ENCODE measurements at regions not wholly inside any gene's neighbourhood (a gene's known extent, or its start where the extent isn't known, plus 50 kb on each side); places are given as distances from the start of the nearest gene placed in this dataset.

DNA sequence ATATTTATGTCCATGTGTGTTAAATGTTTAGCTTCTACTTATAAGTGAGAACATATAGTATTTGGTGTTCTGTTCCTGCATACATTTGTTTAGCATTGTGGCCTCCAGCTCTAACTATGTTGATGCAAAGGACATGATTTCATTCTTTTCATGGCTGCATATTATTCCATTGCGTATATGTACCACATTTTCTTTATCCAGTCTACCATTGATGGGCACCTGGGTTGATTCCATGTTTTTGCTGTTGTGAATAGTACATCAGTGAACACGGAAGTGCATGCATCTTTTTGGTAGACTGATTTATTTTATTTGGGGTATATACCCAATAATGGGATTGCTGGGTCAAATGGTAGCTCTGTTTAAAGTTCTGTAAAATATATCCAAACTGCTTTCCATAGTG lies 359.0 kb downstream of the SLCO4C1 start:
- Histone ChIP-seq H3K4me3 (replicated peaks in 1 of 3; ENCODE audit: insufficient read depth in 1 of 3, low read depth in 2 of 3, low read length in 3 of 3) (no peak overlapping the region), H4K20me1 (ENCODE audit: insufficient read depth, low read length) (no peaks in the 10 kb centered on the region), H3K9me3 (ENCODE audit: low read length) (no peaks in the 10 kb centered on the region), H3K36me3 (replicated peaks in 1 of 2; ENCODE audit: control insufficient read depth in 1 of 2, insufficient read depth in 2 of 2, low read length in 2 of 2) (no peaks in the 10 kb centered on the region), H3K27ac (ENCODE audit: extremely low read length, insufficient read depth, low read length) (no peak overlapping the region), H3K79me2 (ENCODE audit: insufficient read depth, low read length) (no peaks in the 10 kb centered on the region), H2AFZ (ENCODE audit: low read length) (no peak overlapping the region), H3K9ac (ENCODE audit: insufficient read depth, low read depth, low read length) (no peak overlapping the region), H3K27me3 (ENCODE audit: control insufficient read depth in 1 of 2, insufficient read depth in 2 of 2, low read length in 2 of 2) (no peaks in the 10 kb centered on the region), H3K4me2 (ENCODE audit: low read depth, low read length) (no peak overlapping the region), H3K4me1 (ENCODE audit: insufficient read depth, low read length) (no peaks in the 10 kb centered on the region)
- FAIRE-seq (no peak), DNase-seq (ENCODE audit: low spot score) (no peak), ATAC-seq (no peak)
- ChIA-PET POLR2A (no interaction called here), CTCF (ENCODE audit: low intra/inter-chr PET ratio, low total read pairs) (no interaction called here)
- in situ Hi-C loops (cut with HindIII; ENCODE audit: extremely low pct_ligation_motif_present, low pct_unique_long_range_greater_than_20kb) (no loop called here), intact Hi-C loops (cut with micrococcal nuclease; ENCODE audit: unreplicated experiment) (no loop called here)
- WGBS (ENCODE audit: low lambda C conversion rate), result 38% methylated on average over 2 of the region's 2 CpGs
- no TSS peak for BruUV-seq (replicated peaks)
- TF ChIP-seq, protein P1, sequence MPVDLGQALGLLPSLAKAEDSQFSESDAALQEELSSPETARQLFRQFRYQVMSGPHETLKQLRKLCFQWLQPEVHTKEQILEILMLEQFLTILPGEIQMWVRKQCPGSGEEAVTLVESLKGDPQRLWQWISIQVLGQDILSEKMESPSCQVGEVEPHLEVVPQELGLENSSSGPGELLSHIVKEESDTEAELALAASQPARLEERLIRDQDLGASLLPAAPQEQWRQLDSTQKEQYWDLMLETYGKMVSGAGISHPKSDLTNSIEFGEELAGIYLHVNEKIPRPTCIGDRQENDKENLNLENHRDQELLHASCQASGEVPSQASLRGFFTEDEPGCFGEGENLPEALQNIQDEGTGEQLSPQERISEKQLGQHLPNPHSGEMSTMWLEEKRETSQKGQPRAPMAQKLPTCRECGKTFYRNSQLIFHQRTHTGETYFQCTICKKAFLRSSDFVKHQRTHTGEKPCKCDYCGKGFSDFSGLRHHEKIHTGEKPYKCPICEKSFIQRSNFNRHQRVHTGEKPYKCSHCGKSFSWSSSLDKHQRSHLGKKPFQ (CRISPR knock-in tag; IDR thresholded peaks at IDR 0.05; ENCODE audit: insufficient replicate concordance), result no peak
- TF ChIP-seq TFDP1 (CRISPR knock-in tag; IDR thresholded peaks at IDR 0.05; ENCODE audit: borderline replicate concordance) (no peak), ZFP1 (CRISPR knock-in tag; IDR thresholded peaks at IDR 0.05) (no peak), ATF2 (CRISPR knock-in tag; IDR thresholded peaks at IDR 0.05) (no peak), ZNF567 (CRISPR knock-in tag; IDR thresholded peaks at IDR 0.05; ENCODE audit: borderline replicate concordance) (no peak), TBX2 (CRISPR knock-in tag; IDR thresholded peaks at IDR 0.05; ENCODE audit: borderline replicate concordance) (no peak), POGK (CRISPR knock-in tag; conservative IDR thresholded peaks at IDR 0.05) (no peak), CBX5 (CRISPR knock-in tag; IDR thresholded peaks at IDR 0.05; ENCODE audit: borderline replicate concordance) (no peak), RERE (CRISPR knock-in tag; IDR thresholded peaks at IDR 0.05; ENCODE audit: low read depth) (no peak), ZNF460 (CRISPR knock-in tag; IDR thresholded peaks at IDR 0.05; ENCODE audit: borderline replicate concordance) (no peak), POLR2G (IDR thresholded peaks at IDR 0.05; ENCODE audit: low read depth, low read length) (no peak), ZNF678 (CRISPR knock-in tag; IDR thresholded peaks at IDR 0.05) (no peak)
